GM12878 (cell line): ENCODE measurements at regions not wholly inside any gene's neighbourhood (a gene's known extent, or its start where the extent isn't known, plus 50 kb on each side); places are given as distances from the start of the nearest gene placed in this dataset.

Source experiments
- ATAC-seq: fragments of 200-7000 bp; cut with Tn5 transposase; 3 replicates; pipeline ENCODE4 v1.9.1; 2020; ENCODE audit warnings: mild to moderate bottlenecking, moderate library complexity
- BruUV-seq: library from RNA; stranded (reverse); fragments of 400-500 nt; replicated peaks from 2 replicates; lab custom pipeline; 2021; lab: Mats Ljungman, UMichigan
- CTCF ChIA-PET: fragments of 300-600 bp; sonication (Branson Sonifier 250); formaldehyde crosslinking; extraction: SDS; loops from one replicate; lab custom pipeline; 2021; ENCODE audit warnings: inconsistent platforms; lab: Yijun Ruan, JAX
- POLR2A ChIA-PET: fragments of 350-600 bp; formaldehyde crosslinking; extraction: SDS; loops from one replicate; lab custom pipeline; 2021; ENCODE audit warnings: inconsistent platforms; lab: Charles Lee
- RAD21 ChIA-PET: fragments of 300-600 bp; sonication (Branson Sonifier 250); formaldehyde crosslinking; loops from one replicate; lab custom pipeline; 2023; ENCODE audit warnings: antibody characterized with exemption; ENCODE audit not compliant: unreplicated experiment; lab: Charles Lee
- SMC1A ChIA-PET: fragments of 300-600 bp; sonication (Branson Sonifier 250); formaldehyde crosslinking; loops from one replicate; lab custom pipeline; 2023; ENCODE audit not compliant: unreplicated experiment, uncharacterized antibody; lab: Charles Lee
- DNase-seq: peaks from one replicate; pipeline ENCODE4 v3.0.0-alpha.2; 2011; ENCODE audit warnings: low read depth, low spot score
- FAIRE-seq: peaks from 3 replicates; lab custom pipeline; 2011; peaks lifted over from hg19 to GRCh38; lab: Jason Lieb, UNC
- H2AFZ ChIP-seq: 2 replicates; pipeline ENCODE4 v1.6.0; 2011; ENCODE audit warnings: low read depth, low read length, control low read depth; ENCODE audit not compliant: control insufficient read depth
- H3K27ac ChIP-seq: 2 replicates; pipeline ENCODE4 v1.5.1; 2011; ENCODE audit warnings: control low read depth; ENCODE audit not compliant: control insufficient read depth, insufficient read depth
- H3K27me3 ChIP-seq, 2 experiments: replicated peaks in 1 of 2; 2 replicates each; pipeline versions ENCODE4 v1.6.0 to v1.6.1; 2011; ENCODE audit warnings: low read length in 1 of 2; ENCODE audit not compliant: control insufficient read depth in 2 of 2, insufficient read depth in 2 of 2
- H3K36me3 ChIP-seq, 2 experiments: 2 replicates each; pipeline ENCODE4 v1.5.1; 2011; ENCODE audit warnings: low read length in 1 of 2; ENCODE audit not compliant: control insufficient read depth in 2 of 2, insufficient read depth in 2 of 2
- H3K4me1 ChIP-seq: 2 replicates; pipeline ENCODE4 v1.6.1; 2011; ENCODE audit warnings: mild to moderate bottlenecking, low read length, moderate library complexity, mixed read lengths; ENCODE audit not compliant: control insufficient read depth, insufficient read depth
- H3K4me2 ChIP-seq: 2 replicates; pipeline ENCODE4 v1.6.0; 2011; ENCODE audit warnings: control low read depth; ENCODE audit not compliant: control insufficient read depth, insufficient read depth
- H3K4me3 ChIP-seq: fragments of 200-600 bp; sonication (generic); 2 replicates; pipeline ENCODE4 v1.5.1; 2016
- H3K79me2 ChIP-seq: 2 replicates; pipeline ENCODE4 v1.6.0; 2011; ENCODE audit warnings: low read length; ENCODE audit not compliant: control insufficient read depth, insufficient read depth
- H3K9ac ChIP-seq: 2 replicates; pipeline ENCODE4 v1.8.0; 2011; ENCODE audit warnings: low read length, control low read depth, mixed read lengths; ENCODE audit not compliant: control insufficient read depth, insufficient read depth
- H3K9me3 ChIP-seq: replicated peaks from 3 replicates; pipeline ENCODE4 v1.5.1; 2011; ENCODE audit warnings: mild to moderate bottlenecking, low read length; ENCODE audit not compliant: control insufficient read depth, insufficient read depth
- H4K20me1 ChIP-seq: 2 replicates; pipeline ENCODE4 v1.6.0; 2011; ENCODE audit not compliant: control insufficient read depth, insufficient read depth
- ASH2L ChIP-seq: fragments of 300-600, 200-600 bp; sonication (generic); IDR thresholded peaks from 2 replicates; pipeline ENCODE4 v1.6.1; 2017; ENCODE audit warnings: low read depth, mild to moderate bottlenecking, borderline replicate concordance
- HDGF ChIP-seq: fragments of 450-650 bp; IDR thresholded peaks from 2 replicates; pipeline ENCODE4 v1.6.1; 2016; ENCODE audit warnings: antibody characterized with exemption
- MAX ChIP-seq: IDR thresholded peaks from 2 replicates; pipeline ENCODE4 v1.6.1; 2012; ENCODE audit warnings: low read depth, low read length, improper control_type of control experiment
- NFXL1 ChIP-seq: fragments of 450-650 bp; IDR thresholded peaks from 2 replicates; pipeline ENCODE4 v1.6.1; 2017; ENCODE audit warnings: antibody characterized with exemption, mild to moderate bottlenecking, borderline replicate concordance
- NR2C1 ChIP-seq: fragments of 450-650 bp; IDR thresholded peaks from 2 replicates; pipeline ENCODE4 v1.6.1; 2017; ENCODE audit warnings: antibody characterized with exemption, mild to moderate bottlenecking, moderate library complexity
- PAX5 ChIP-seq: IDR thresholded peaks from 2 replicates; pipeline ENCODE4 v1.6.1; 2011; ENCODE audit warnings: low read depth, low read length, borderline replicate concordance
- POLR2A ChIP-seq: IDR thresholded peaks from 2 replicates; pipeline ENCODE4 v1.6.1; 2011; ENCODE audit warnings: low read depth, mild to moderate bottlenecking, low read length
- POU2F2 ChIP-seq: IDR thresholded peaks from 3 replicates; pipeline ENCODE4 v1.6.1; 2011; ENCODE audit warnings: low read depth, mild to moderate bottlenecking, low read length, borderline replicate concordance
- RCOR1 ChIP-seq: conservative IDR thresholded peaks from 2 replicates; pipeline ENCODE4 v1.6.1; 2012; ENCODE audit warnings: low read depth, low read length, improper control_type of control experiment
- SPI1 ChIP-seq: IDR thresholded peaks from 2 replicates; pipeline ENCODE4 v1.6.1; 2011; ENCODE audit warnings: low read depth, mild to moderate bottlenecking, low read length, moderate library complexity, borderline replicate concordance; ENCODE audit not compliant: insufficient read depth
- STAT3 ChIP-seq: IDR thresholded peaks from 2 replicates; pipeline ENCODE4 v1.6.1; 2011; ENCODE audit warnings: low read depth, low read length, improper control_type of control experiment
- ZNF274 ChIP-seq: IDR thresholded peaks from one replicate; pipeline ENCODE4 v1.8.0; 2011; ENCODE audit not compliant: insufficient read length, insufficient read depth
- WGBS: methylation state at CpG from one replicate; pipeline ENCODE4 v1.1.6; 2016; ENCODE audit warnings: low lambda C conversion rate; ENCODE audit not compliant: insufficient replicate concordance, insufficient coverage; ENCODE audit errors: missing lambda C conversion rate; 5-methylcytosine and 5-hydroxymethylcytosine counted together
- in situ Hi-C: fragments of 300-500 bp; cut with MboI; formaldehyde crosslinking; loops from 9 replicates; pipeline ENCODE4 v1.14.3; 2018; ENCODE audit warnings: mixed read lengths
- intact Hi-C: fragments of 100-400 bp; cut with micrococcal nuclease; formaldehyde crosslinking; loops from one replicate; pipeline ENCODE4 v1.14.2; 2022; ENCODE audit not compliant: unreplicated experiment
- TF ChIP-seq, protein P1 (sequence below): fragments of 450-650 bp; IDR thresholded peaks from 2 replicates; pipeline ENCODE4 v1.6.1; 2017; ENCODE audit warnings: mild to moderate bottlenecking, low read depth, inconsistent platforms; ENCODE audit not compliant: poor library complexity, severe bottlenecking
- TF ChIP-seq, protein P2 (sequence below): fragments of 450-650 bp; IDR thresholded peaks from 2 replicates; pipeline ENCODE4 v1.6.1; 2014; ENCODE audit warnings: mild to moderate bottlenecking
- TF ChIP-seq, protein P3 (sequence below): IDR thresholded peaks from 2 replicates; pipeline ENCODE4 v1.6.1; 2012; ENCODE audit warnings: improper control_type of control experiment, low read depth, low read length; ENCODE audit not compliant: insufficient replicate concordance

DNA sequence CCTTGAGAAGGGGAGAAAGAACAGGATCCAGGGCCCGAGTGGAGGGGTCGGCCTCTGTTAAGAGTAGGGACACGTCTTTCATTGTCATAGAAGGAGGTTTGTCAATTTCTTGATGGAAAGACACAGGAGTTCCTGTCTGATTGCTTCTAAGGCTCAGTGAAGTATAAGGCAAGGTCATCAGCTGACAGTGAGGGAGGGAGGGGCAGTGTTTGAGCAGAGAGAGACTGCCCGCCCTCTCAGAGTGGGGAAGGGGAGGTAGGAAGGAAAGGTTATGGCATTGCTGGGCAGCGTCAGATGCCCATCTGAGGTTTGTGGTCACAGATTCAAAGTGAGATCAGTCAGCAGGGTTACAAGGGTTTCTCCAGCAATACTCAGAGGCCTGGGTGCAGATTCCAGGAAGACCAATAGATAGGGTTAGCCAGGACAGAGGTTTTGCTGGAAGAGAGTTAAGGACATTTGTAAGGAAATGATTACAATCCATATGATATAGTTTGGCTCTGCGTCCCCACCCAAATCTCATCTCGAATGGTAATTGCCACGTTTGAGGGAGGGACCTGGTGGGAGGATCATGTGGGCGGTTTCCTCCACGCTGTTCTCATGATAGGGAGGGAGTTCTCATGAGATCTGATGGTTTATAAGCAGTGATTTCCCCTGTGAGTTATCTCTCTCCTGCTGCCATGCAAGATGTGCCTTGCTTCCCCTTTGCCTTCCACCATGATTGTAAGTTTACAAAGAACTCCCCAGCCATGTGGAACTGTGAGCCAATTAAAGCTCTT lies 127.2 kb upstream of the GJB5 start (continued):
- TF ChIP-seq, protein P1, sequence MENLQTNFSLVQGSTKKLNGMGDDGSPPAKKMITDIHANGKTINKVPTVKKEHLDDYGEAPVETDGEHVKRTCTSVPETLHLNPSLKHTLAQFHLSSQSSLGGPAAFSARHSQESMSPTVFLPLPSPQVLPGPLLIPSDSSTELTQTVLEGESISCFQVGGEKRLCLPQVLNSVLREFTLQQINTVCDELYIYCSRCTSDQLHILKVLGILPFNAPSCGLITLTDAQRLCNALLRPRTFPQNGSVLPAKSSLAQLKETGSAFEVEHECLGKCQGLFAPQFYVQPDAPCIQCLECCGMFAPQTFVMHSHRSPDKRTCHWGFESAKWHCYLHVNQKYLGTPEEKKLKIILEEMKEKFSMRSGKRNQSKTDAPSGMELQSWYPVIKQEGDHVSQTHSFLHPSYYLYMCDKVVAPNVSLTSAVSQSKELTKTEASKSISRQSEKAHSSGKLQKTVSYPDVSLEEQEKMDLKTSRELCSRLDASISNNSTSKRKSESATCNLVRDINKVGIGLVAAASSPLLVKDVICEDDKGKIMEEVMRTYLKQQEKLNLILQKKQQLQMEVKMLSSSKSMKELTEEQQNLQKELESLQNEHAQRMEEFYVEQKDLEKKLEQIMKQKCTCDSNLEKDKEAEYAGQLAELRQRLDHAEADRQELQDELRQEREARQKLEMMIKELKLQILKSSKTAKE: no peak
- TF ChIP-seq NFXL1 (no peak), HDGF (no peak), MAX (no peak), NR2C1 (no peak), POLR2A (no peak), SPI1 (no peak), ASH2L (no peak), RCOR1 (no peak)

- POLR2A ChIA-PET: no interaction called here
- intact Hi-C loops: no loop called here
Measured at GRCh38 chr1:34631126-34631525, 123.7 kb upstream of the GJB5 start.

More at GRCh38 chr1:34631126-34631525, 123.7 kb upstream of the GJB5 start:
- Histone ChIP-seq H3K79me2 (no peaks in the 10 kb centered on the region), H3K27me3 (no peaks in the 10 kb centered on the region), H3K36me3 (no peaks in the 10 kb centered on the region), H3K27ac (no peak overlapping the region), H3K4me3 (no peak overlapping the region), H3K4me2 (no peak overlapping the region), H2AFZ (no peak overlapping the region), H3K9ac (no peak overlapping the region), H3K9me3 (no peaks in the 10 kb centered on the region), H4K20me1 (no peaks in the 10 kb centered on the region), H3K4me1 (no peaks in the 10 kb centered on the region)
- ChIA-PET CTCF (no interaction called here), RAD21 (no interaction called here), SMC1A (no interaction called here)
- in situ Hi-C loops: no loop called here
- TF ChIP-seq, protein P2, sequence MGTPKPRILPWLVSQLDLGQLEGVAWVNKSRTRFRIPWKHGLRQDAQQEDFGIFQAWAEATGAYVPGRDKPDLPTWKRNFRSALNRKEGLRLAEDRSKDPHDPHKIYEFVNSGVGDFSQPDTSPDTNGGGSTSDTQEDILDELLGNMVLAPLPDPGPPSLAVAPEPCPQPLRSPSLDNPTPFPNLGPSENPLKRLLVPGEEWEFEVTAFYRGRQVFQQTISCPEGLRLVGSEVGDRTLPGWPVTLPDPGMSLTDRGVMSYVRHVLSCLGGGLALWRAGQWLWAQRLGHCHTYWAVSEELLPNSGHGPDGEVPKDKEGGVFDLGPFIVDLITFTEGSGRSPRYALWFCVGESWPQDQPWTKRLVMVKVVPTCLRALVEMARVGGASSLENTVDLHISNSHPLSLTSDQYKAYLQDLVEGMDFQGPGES: no peak
- TF ChIP-seq PAX5: no peak
- no peak for TF ChIP-seq ASH2L
- TF ChIP-seq ZNF274: no peak
- no peak for TF ChIP-seq STAT3
- TF ChIP-seq POU2F2: no peak
- TF ChIP-seq, protein P3, sequence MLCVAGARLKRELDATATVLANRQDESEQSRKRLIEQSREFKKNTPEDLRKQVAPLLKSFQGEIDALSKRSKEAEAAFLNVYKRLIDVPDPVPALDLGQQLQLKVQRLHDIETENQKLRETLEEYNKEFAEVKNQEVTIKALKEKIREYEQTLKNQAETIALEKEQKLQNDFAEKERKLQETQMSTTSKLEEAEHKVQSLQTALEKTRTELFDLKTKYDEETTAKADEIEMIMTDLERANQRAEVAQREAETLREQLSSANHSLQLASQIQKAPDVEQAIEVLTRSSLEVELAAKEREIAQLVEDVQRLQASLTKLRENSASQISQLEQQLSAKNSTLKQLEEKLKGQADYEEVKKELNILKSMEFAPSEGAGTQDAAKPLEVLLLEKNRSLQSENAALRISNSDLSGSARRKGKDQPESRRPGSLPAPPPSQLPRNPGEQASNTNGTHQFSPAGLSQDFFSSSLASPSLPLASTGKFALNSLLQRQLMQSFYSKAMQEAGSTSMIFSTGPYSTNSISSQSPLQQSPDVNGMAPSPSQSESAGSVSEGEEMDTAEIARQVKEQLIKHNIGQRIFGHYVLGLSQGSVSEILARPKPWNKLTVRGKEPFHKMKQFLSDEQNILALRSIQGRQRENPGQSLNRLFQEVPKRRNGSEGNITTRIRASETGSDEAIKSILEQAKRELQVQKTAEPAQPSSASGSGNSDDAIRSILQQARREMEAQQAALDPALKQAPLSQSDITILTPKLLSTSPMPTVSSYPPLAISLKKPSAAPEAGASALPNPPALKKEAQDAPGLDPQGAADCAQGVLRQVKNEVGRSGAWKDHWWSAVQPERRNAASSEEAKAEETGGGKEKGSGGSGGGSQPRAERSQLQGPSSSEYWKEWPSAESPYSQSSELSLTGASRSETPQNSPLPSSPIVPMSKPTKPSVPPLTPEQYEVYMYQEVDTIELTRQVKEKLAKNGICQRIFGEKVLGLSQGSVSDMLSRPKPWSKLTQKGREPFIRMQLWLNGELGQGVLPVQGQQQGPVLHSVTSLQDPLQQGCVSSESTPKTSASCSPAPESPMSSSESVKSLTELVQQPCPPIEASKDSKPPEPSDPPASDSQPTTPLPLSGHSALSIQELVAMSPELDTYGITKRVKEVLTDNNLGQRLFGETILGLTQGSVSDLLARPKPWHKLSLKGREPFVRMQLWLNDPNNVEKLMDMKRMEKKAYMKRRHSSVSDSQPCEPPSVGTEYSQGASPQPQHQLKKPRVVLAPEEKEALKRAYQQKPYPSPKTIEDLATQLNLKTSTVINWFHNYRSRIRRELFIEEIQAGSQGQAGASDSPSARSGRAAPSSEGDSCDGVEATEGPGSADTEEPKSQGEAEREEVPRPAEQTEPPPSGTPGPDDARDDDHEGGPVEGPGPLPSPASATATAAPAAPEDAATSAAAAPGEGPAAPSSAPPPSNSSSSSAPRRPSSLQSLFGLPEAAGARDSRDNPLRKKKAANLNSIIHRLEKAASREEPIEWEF: no peak
- ATAC-seq: no peak
- FAIRE-seq: no peak
- 22% methylated on average over 2 of the region's 2 CpGs for WGBS
- BruUV-seq: no TSS peak
- DNase-seq: no peak
